ENCODE measurements at regions not wholly inside any gene's neighbourhood (a gene's known extent, or its start where the extent isn't known, plus 50 kb on each side); places are given as distances from the start of the nearest gene placed in this dataset.
"Not testable (repeated sequence)": the region's sequence is repeated elsewhere in the genome, so short reads cannot be mapped to it uniquely, and the experiment has no call there.

GRCh38 chr15:92800013-92800412, 100.1 kb upstream of the CHD2 start:
- H3K27ac ChIP-seq = no peak overlapping the region
- DNase-seq = no peak
- TF ChIP-seq CTCF (IDR thresholded peaks at IDR 0.05) (no peak), POLR2A (IDR thresholded peaks at IDR 0.05) (no peak), EP300 (IDR thresholded peaks at IDR 0.05) (no peak)
- H3K4me3 ChIP-seq = no peak overlapping the region
- intact Hi-C loops (cut with DNase I) = loop anchor here in 2 of 4 donors (5.0 to 10.0 kb wide), 3 partner anchors 125 to 687 kb away; no protein-coding TSS in a partner anchor
- H3K4me1 ChIP-seq (ENCODE audit: insufficient read depth) = peaks cover 8% of the 10 kb centered on the region
- WGBS, 3 donors = 92 to 100% (median 98%) methylated on average over 2 of the region's 2 CpGs
- no peaks in the 10 kb centered on the region for H3K9me3 ChIP-seq
- H3K36me3 ChIP-seq = no peaks in the 10 kb centered on the region
- H3K27me3 ChIP-seq = no peaks in the 10 kb centered on the region

GRCh38 chr15:92800416-92801055, 99.6 kb upstream of the CHD2 start:
- H3K9me3 ChIP-seq; H3K4me3 ChIP-seq; H3K27ac ChIP-seq; H3K4me1 ChIP-seq (ENCODE audit: insufficient read depth); H3K27me3 ChIP-seq; DNase-seq; H3K36me3 ChIP-seq: not testable (repeated sequence)
- 95 to 98% (median 97%) methylated on average over 12 of the region's 12 CpGs for WGBS, 3 donors
- intact Hi-C loops (cut with DNase I) = loop anchor here in 2 of 4 donors (5.0 to 10.0 kb wide), 3 partner anchors 124 to 687 kb away; no protein-coding TSS in a partner anchor

- H3K36me3 ChIP-seq; H3K4me3 ChIP-seq; H3K4me1 ChIP-seq (ENCODE audit: insufficient read depth); H3K27me3 ChIP-seq; H3K9me3 ChIP-seq; H3K27ac ChIP-seq: not testable (repeated sequence)
- 69 to 85% (median 81%) methylated on average over 13 of the region's 13 CpGs for WGBS, 3 donors
- peak in 1 of 5 donors; percentile 25 for DNase-seq
- intact Hi-C loops (cut with DNase I) = loop anchor here in 2 of 4 donors (5.0 to 10.0 kb wide), 3 partner anchors 124 to 686 kb away; no protein-coding TSS in a partner anchor
Observed at GRCh38 chr15:92801056-92801773, 98.9 kb upstream of the CHD2 start.

GRCh38 chr15:92801774-92802464, 98.2 kb upstream of the CHD2 start:
- Histone ChIP-seq H3K4me1 (ENCODE audit: insufficient read depth) (peaks cover 8% of the 10 kb centered on the region), H3K4me3 (no peak overlapping the region), H3K27me3 (no peaks in the 10 kb centered on the region), H3K27ac (no peak overlapping the region), H3K9me3 (no peaks in the 10 kb centered on the region), H3K36me3 (no peaks in the 10 kb centered on the region)
- 44 to 58% (median 54%) methylated on average over 5 of the region's 5 CpGs for WGBS, 3 donors
- peak in 2 of 5 donors; percentile 45 to 66 for DNase-seq
- TF ChIP-seq POLR2A (IDR thresholded peaks at IDR 0.05) (no peak), CTCF (IDR thresholded peaks at IDR 0.05) (no peak), EP300 (IDR thresholded peaks at IDR 0.05) (no peak)
- intact Hi-C loops (cut with DNase I) = loop anchor here in 2 of 4 donors (5.0 to 10.0 kb wide), 3 partner anchors 123 to 685 kb away; no protein-coding TSS in a partner anchor

GRCh38 chr15:92803536-92803851, 96.6 kb upstream of the CHD2 start:
- H3K36me3 ChIP-seq = no peaks in the 10 kb centered on the region
- H3K4me3 ChIP-seq = no peak overlapping the region
- TF ChIP-seq EP300 (IDR thresholded peaks at IDR 0.05) = no peak
- intact Hi-C loops (cut with DNase I) = loop anchor here in 2 of 4 donors (5.0 to 10.0 kb wide), 3 partner anchors 121 to 684 kb away; no protein-coding TSS in a partner anchor
- H3K27me3 ChIP-seq = no peaks in the 10 kb centered on the region
- peaks cover 9% of the 10 kb centered on the region for H3K4me1 ChIP-seq (ENCODE audit: insufficient read depth)
- WGBS, 3 donors = 32 to 38% (median 38%) methylated on average over 1 of the region's 1 CpG
- H3K27ac ChIP-seq = peak overlapping the region in 1 of 2 donors; percentile 34
- no peak for DNase-seq
- H3K9me3 ChIP-seq = no peaks in the 10 kb centered on the region
